Nucleus accumbens (tissue), 56 donors: ENCODE measurements at regions not wholly inside any gene's neighbourhood (a gene's known extent, or its start where the extent isn't known, plus 50 kb on each side); places are given as distances from the start of the nearest gene placed in this dataset.

Source experiments
- DNase-seq, 56 donors: peaks; one replicate each; lab custom pipeline; 2025; lab: John Stamatoyannopoulos, UW

DNA sequence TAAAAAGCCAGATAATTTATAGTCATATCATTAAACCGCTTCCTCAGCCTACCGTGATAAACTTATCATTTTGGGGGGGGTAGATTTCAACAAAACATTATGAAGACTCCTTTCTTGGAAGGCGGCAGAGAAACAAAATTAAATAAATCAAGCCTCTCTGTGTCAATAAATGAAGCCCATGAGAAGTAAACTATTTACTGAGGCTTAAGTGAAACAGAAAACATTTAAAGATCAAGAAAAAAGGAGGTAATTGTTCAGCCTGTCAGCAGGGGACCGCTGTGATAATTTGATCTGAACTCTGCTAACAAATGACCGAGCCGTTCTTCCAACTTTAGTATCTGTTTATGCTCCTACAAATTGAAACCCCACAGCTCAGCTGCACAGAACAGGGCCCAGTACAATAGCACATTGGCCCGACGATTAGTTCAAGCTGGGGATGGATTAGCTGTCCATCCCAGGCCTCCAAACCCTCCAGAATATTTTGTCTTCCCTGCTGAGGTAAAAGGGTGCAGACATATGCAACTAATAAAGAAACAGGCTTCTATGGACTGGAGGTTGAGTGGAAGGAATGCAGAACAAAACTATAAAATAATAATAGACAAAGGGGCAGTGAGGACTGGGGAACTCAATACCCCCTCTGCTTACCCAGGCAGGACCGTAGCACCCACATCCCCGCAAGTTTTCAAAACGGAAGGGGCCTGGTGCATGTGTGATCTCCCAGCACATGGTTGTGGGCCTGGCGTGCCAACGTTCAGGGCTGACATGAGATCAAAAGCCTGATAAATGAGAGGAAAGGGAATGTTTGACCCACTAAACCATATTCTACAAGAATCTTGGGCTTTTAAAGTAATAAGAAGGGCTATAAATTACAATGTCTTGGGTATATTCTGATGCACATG is 298.1 kb upstream of the IRX5 start:
- DNase-seq, result no peak

DNA sequence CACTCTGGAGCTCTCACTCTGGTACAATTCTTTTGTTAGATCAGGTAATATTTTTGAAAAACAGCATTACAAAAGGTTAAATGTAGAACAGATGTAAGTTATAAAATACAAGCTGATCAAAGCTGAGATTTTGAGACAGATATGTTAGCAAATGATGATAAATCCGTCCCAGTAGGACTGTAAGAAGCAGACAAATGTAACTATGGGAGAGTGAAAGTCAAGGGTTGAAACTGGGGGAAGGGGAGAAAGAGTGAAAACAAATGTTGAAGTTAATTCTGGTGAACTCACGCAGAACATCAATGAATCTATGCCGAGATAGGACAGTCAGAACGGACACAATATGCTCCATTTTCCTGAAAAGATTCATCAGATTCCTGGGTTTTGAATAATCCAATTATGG is 298.9 kb upstream of the IRX5 start:
- DNase-seq, result no peak

DNA sequence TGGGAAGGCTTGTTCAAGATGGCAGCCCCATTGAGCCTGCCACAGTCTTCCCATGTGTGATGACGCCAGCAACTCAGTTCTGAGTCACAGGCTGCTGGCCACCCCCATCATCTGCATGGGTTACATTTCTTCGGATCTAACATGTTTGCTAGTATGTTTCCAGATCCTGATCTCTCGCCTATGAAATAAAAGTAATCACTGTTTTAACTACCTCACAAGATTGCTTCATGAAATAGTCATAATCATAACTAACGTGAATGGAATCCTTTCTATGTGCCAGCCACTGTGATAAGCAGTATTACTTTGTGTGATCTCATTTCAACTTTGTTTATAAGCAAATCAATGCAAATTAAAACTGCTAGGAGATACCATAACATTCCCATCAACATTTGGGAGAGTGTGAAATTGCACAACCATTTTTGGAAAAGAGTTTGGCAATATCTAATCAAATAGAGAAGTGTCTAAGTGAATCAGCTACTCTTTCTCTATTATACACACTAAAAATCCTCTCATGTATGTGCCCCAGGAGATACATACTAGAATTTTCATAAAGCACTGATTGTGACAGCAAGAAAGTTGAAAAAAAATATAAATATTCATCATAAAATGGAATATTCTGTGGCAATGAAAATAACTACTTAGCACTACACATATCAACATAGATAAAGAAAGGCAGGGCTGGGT is 300.2 kb upstream of the IRX5 start:
- no peak for DNase-seq

DNA sequence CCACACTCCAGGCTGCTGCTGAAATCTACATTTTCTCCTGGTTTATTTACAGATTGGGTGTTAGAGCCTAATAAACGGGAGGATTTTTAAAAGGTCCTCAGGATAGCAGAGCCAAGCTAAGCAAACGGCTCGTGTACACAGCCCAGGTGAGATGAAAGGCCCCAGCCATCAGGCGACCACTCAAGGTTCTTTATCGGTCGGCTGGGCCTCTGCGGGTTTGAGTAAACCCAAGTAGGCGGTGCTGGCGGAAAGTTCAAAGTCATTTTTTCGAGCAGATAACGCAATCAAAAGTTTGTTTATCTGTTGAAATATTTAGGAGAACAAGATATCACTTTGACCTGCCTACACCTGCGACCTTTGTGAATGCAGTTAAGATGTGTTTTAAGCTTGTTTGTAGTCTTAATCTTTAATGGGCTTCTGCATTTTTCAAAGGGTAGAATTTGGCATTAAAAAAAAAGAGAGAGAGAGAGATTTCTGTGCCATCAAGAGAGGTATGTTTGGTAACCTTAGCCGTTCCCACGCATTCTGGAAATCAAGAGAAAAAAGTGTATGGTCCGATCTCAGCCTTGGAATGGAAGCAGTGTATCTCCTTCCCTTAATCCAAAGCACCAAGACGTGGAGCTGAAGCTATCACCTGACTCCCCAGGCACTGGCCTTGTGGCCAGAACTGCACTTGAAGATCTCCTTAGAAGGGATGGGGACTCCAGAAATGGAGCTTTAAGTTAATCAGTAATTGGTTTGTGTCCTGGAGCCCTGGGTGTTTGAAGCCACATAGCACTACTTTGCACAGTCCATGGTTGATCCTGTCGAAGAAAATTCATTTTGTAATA is 301.7 kb upstream of the IRX5 start:
- DNase-seq, result no peak

DNA sequence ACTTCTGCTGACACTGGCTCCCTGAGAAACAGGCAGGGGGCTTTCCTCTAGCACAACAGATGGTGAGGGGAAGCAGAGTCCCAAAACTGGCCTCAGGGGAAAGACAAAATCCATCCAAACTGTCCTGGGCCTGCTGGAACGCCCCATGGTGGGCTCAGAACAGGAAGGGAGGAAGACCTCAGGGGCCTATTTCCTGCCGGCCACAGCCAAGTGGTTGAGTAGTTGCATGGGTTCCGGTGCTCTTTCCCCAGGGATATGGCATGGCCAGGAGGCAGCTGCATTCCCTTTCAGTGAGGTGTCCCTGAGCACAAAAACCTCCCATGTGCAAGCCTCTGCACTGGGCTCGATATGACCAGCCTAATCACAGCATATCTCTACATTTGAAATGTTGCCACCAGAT is 303.0 kb upstream of the IRX5 start:
- no peak for DNase-seq

DNA sequence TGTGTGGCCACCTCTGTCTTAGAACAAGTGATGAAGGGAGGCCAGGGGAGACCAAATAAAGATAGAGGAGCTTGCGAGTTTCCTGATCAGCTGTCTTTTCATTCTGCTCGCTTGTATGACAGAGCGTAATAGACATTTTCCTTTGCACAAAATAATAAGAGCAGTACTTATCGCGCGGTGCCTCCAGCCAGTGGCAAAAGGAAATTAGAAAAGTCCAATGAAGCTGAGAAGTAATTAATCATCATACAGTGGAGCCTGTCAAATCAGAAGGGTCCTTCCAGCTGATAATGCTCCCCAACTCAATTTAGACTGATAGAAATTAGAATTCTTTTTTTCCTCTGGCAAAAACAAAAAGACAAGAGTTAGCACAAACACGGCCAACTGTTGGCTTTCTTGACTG is 307.0 kb upstream of the IRX5 start:
- no peak for DNase-seq

DNA sequence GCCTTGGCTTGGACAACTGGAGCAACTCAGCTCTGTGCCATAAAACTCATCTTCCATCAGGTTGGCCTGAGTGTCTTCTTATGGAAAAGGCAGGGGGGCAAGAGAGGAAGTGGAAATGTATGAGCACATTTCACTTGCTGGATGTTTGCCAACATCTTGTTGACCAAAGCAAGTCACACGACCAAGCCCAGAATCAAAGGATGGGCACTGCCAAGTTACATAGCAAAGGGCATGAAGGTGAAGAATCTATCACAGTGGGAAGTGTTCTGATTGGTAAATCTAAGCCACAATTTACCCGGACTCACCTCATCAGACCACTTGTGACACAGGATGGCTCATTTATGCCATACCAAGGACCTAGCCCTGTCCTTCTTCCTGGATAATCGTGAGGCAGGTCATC is 310.5 kb upstream of the IRX5 start:
- DNase-seq, result no peak

DNA sequence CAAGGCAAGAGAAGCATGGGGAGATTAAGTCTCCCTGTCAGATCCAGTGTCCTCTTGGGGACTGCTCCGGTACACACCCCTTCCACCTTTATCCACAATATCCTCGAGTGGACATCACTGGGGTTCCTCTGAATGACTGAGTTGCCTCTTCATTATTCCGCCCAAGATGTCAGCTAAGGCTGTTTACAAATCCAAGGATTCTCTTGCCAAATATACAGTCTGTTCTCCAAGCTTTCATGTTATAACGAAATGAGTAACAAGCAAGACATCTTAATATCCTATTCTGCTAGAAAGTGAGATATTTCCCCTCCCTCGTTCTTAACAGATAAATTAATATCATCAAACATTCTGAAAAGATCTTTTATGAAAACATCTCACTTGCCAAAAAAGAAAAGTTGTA is 314.1 kb upstream of the IRX5 start:
- no peak for DNase-seq

DNA sequence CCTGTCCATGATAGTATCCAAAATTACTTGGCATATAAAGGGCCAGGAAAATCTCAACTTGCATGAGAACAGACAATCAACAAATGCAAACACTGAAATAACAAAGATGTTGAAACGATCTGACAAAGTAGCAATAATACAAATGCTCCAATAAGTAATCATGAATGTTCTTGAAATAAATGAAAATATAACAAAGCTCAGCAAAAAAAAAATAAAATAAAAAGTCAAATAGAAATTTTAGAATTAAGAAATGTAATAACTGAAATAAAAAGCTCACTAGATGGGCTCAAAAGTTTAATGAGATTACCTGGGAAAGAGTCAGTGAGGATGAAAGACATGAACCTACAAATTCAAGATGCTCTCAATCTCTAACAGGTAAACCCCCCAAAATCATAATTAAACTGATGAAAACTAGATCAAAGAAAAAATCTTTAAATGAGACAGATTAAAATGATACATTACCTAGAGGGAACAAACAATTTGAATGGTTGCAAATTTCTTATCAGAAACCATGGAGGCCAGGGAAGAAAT is 319.0 kb upstream of the IRX3 start:
- DNase-seq, result no peak

DNA sequence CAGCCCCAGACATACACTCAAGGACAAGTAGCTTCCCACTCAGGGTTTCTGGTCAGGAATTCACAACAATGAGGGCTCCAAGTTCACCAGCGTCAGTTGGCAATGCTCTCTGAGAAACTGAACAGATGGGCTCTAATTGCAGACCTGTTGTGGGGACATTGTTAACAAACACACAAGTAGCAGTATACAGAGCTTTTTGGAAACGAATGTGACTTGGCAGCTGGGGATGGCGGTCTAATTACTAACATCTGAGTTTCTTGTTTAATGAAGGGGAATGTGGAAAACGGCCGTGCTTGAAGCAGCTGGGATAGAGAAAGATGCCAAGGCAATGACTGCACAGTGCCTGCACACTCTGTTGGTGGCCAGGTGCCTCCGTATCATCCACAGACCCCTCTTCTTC is 316.1 kb upstream of the IRX3 start:
- DNase-seq, result no peak

DNA sequence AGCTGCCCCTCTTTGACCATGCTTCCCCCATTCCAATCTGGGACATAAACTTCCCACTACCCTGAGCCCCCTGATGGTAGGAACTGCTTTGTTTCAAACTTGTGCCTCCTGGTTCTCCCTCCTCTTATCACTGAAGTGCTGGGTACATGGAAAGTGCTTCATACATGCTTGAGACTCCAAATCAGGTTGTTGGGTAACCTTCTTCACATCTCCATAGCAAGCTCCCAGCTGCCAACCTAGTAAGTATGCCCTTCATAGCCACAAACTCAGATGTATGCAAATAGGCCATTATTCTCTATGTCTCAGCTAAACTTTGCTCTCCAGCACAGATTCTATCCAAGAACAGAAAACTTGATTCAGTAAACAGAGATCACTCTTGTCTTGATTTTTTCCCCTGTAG is 310.6 kb upstream of the IRX3 start:
- no peak for DNase-seq

DNA sequence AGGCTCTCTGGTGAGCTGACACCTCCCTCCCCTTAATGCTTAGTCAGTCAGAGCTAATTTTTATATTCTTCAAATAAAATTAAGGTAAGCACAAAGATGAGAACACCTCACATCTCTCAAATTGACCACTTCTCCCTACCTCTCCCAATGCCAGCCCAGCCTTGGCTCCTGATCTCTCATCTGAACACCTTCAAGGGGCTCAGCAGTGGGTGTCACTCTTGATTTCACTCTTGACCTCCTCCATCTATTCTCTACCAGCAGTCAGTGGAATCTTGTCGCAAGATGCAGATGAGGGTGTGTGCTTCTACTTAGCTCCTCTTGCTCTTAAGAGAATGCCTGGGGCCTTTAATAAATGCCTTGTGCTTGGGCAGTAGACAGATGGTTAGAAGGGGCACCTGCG is 309.0 kb upstream of the IRX3 start:
- DNase-seq, result no peak

DNA sequence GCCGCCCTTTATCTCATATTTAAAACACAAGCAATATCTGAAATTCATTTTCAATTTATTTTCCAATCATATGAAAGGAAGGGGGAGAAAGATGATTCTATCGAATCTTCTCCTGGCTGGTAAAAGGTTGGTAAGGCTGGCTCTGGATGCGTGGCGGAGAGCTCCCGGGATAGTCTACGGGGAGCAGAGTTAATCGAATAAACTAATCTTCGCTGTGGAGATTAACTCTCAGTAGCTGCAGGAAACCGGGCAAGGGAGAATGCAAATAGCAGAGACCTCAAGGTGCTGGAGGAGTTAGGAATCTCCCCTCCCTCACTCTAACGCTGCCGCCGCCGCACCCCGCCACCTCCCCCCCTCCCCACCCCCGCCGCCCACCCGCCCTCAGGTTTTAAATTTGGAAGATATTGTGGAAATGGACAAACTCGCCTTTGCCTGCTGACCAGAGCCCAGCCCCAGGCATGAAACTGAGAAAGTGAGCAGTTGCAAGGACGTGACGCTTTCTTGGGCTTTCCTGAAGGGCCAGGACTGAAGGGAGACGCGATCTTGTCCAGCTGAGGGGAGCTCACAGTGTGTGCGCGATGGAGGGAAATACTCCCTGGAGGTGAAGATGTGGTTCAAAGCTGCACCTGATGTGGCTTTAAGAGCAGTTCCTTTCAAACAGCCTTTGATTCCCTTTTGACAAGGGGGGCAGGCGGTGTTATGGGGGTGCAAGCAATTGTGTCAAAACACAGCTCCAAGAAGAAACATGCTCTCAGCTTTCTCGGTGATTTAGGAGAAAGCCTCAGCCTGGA is 308.2 kb upstream of the IRX3 start:
- no peak for DNase-seq

DNA sequence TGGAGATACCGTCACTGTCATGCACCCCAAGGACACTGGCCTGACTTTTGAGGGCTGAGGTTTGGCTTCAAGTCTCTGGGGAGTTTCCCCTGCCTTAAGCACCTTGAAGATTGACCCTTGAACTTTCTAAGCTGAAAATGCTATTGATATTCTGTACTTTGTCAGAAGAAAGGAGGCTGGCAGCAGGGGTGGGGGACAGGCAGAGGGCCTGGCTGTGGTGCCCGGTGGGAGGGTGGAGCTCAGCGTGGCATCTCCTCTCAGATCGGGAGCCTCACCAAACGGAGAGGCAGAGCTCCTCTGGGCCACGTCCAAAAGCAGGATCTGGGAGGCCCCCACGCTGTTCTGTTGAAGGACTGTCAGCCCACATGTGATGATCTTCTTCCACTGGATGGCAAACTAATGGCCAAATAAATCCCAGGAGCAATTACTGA is 305.2 kb upstream of the IRX3 start:
- DNase-seq, result no peak

DNA sequence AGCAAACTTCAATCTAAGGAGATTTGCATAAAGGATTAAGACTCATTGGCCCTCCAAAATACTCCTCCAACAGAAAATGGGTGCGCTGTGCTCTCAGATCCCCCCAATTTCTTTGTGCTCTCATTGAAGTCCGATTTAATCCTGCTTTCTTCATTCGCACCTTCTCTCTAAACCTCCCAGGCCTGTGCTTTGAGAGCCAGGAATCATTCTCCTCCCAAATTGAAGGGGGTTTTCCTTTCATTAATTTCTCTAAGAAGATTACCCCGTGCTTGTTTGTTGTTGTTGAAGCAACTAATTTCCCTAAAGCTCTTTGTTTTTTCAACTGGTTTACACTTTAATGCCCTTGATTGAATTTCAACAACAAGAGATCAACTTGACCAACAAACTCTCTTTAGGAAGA is 304.2 kb upstream of the IRX3 start:
- DNase-seq, result no peak

DNA sequence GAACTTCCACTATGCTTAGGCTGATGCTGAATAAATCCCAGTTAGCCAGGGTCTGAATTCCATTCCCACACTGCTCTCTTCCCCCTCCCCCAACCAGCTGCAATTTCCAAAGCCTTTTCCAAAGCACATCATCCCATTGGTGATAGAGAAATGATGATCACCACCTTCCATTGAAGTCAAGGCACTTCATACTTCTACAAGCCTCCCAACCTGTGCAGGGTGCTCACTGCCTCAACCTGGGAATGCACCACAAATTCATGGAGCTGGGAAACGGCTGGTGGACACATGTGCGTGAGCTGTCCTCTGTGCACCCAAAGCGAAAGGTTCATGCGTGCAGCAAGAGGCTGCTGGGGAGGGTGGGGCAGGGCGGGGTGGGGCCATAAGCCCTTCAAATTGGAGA is 302.7 kb upstream of the IRX3 start:
- no peak for DNase-seq

DNA sequence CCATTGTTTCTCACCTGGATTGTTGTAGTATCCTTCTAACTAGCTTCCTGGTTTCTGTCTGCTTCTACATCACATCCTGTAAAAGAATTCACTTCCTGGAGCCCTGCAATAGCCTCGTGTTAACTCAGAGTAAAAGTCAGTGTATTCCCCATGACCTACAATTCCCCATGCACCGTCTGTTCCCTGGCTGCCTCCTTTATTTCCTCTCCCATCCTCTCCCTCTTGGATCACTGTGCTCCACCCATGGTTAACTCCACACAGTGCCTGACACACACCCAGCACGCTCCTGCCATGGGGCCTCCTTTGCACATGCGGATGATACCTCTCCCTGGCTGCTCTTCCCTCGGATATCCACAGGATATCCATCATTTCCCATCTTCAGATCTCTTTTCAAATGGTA is 301.4 kb upstream of the IRX3 start:
- no peak for DNase-seq

DNA sequence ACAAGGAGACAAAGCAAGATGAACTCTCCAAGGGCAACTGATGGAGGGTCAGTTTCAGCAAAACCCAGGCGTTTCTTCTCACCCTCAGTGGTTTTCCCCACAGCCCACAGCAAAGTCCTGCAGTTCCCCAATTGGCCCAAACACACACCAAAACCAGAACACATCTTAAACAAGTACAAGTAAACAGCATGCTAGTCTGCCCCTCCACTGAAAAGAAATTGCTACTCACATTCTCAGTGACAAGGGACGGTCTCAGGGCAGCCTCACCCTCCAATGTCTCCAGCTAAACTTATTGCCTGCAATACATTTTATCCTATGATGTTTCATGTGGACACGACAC is 300.6 kb upstream of the IRX3 start:
- DNase-seq, result no peak

DNA sequence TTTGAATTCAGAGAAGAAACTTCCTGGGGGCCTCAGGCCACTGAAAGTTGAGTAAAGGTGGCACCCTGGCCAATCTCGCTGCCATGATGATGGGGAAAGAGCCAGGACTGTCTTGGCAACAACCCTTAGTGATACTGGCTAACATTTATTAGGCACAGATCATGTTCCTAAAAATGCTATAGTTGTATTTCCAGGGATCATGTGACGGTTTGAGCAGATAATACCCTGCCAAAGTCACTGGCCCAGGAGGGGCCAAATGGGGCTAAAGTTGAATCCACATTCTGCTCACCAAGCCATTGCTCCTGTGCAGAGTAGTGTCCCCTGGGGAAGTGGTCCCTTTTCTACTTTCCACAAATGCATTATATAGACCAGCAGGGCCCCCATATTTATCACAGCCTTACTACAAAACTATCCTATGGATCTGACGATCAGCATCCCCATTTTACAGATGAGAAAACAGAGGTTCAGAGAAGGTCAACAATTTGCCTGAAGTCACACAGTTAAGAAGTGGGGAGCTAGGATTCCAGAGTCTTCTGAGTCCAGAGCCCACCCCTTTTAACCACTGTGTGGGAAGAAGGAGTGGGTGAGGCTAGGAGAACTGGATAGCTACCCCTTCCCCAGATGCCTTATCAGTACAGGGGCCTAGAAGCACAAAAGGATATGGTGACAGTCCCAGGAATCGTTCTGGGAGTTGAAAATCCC is 300.0 kb upstream of the IRX3 start:
- DNase-seq, result no peak

DNA sequence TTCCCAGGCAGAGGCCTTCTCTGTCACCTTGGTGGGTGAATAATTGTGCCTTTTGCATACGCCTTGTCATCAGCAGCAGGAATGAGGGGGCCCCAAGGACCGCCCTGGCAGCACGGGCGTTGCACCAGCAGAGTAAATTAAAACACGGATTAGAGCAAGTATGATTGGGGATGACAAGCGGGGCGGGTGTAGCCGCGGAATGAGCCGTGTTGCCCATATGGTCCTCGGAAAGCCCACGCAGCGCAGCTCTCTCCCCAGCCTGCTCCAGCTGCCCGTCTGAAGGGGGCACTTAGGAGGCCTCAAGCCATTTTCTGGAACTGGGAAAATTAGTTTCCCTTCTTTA is 299.4 kb upstream of the IRX3 start:
- DNase-seq, result peak in 1 of 56 donors; percentile 1
